Esophagus muscularis mucosa (tissue), 4 donors: ENCODE measurements at regions not wholly inside any gene's neighbourhood (a gene's known extent, or its start where the extent isn't known, plus 50 kb on each side); places are given as distances from the start of the nearest gene placed in this dataset.

Experiments used
- DNase-seq: peaks from one replicate; pipeline ENCODE4 v3.0.0-alpha.2; 2017; ENCODE audit errors: extremely low spot score
- H3K27ac ChIP-seq, 4 donors: fragments of 200-600 bp; sonication (generic); replicated peaks in 1 of 4; 1 replicate in 3 of 4; 2 replicates in 1 of 4; pipeline ENCODE4 v1.5.1; 2016 to 2019; ENCODE audit warnings: mild to moderate bottlenecking in 1 of 4
- H3K27me3 ChIP-seq, 4 donors: fragments of 200-600 bp; sonication (generic); one replicate each; pipeline versions ENCODE4 v1.5.1 to v1.6.0; 2016 to 2019
- H3K36me3 ChIP-seq, 4 donors: fragments of 200-600 bp; sonication (generic); one replicate each; pipeline ENCODE4 v1.5.1; 2016 to 2019
- H3K4me1 ChIP-seq, 4 donors: fragments of 200-600 bp; sonication (generic); one replicate each; pipeline ENCODE4 v1.5.1; 2016 to 2019
- H3K4me3 ChIP-seq, 4 donors: fragments of 200-600 bp; sonication (generic); 1 replicate in 2 of 4; 2 replicates in 2 of 4; pipeline ENCODE4 v1.5.1; 2016 to 2019; ENCODE audit warnings: mild to moderate bottlenecking in 4 of 4, moderate library complexity in 1 of 4
- H3K9me3 ChIP-seq, 4 donors: fragments of 200-600 bp; sonication (generic); 1 replicate in 3 of 4; 2 replicates in 1 of 4; pipeline ENCODE4 v1.5.1; 2016 to 2019
- CTCF ChIP-seq, 3 experiments: fragments of 200-600 bp in 2 of 3; fragments of 450-650 bp in 1 of 3; sonication (generic) in 2 of 3; IDR thresholded peaks; one replicate each; pipeline ENCODE4 v1.5.1; 2017 to 2019; ENCODE audit warnings: antibody characterized with exemption in 3 of 3, mild to moderate bottlenecking in 2 of 3, moderate library complexity in 1 of 3
- EP300 ChIP-seq: sonication (generic); formaldehyde crosslinking; IDR thresholded peaks from one replicate; pipeline ENCODE4 v1.6.1; 2017; ENCODE audit warnings: antibody characterized with exemption
- POLR2A ChIP-seq: fragments of 450-650 bp; IDR thresholded peaks from one replicate; pipeline ENCODE4 v1.6.1; 2017; ENCODE audit warnings: antibody characterized with exemption, moderate library complexity, mild to moderate bottlenecking, low read depth
- POLR2AphosphoS5 ChIP-seq, 2 donors: sonication (generic); formaldehyde crosslinking; IDR thresholded peaks; one replicate each; pipeline ENCODE4 v1.6.1; 2017; ENCODE audit warnings: antibody characterized with exemption in 2 of 2
- WGBS: methylation state at CpG from one replicate; pipeline ENCODE4 v1.1.5; 2018; 5-methylcytosine and 5-hydroxymethylcytosine counted together
- intact Hi-C: fragments of 100-400 bp; cut with DNase I; formaldehyde crosslinking; loops from one replicate; pipeline ENCODE4 v1.15.1; 2023

- H3K4me3 ChIP-seq, result no peak overlapping the region
- intact Hi-C loops, result no loop called here
- 44% methylated on average over 1 of the region's 1 CpG for WGBS
- no peaks in the 10 kb centered on the region for H3K9me3 ChIP-seq
- no peak for DNase-seq
- H3K27me3 ChIP-seq, result no peaks in the 10 kb centered on the region
- H3K36me3 ChIP-seq, result no peaks in the 10 kb centered on the region
- no peak for TF ChIP-seq CTCF (IDR thresholded peaks at IDR 0.05)
- no peak for TF ChIP-seq EP300
- no peak for TF ChIP-seq POLR2A
- H3K27ac ChIP-seq, result no peak overlapping the region
- no peaks in the 10 kb centered on the region for H3K4me1 ChIP-seq
These were observed 90.5 kb upstream of the ANKRD50 start for GRCh38 chr4:124803026-124803425.

GRCh38 chr4:124797223-124797622 is 84.7 kb upstream of the ANKRD50 start:
- TF ChIP-seq EP300 (no peak), POLR2A (no peak), CTCF (IDR thresholded peaks at IDR 0.05) (no peak), POLR2AphosphoS5 (IDR thresholded peaks at IDR 0.05) (no peak)
- no peak overlapping the region for H3K4me3 ChIP-seq
- DNase-seq, result no peak
- 80% methylated on average over 3 of the region's 3 CpGs for WGBS
- H3K27ac ChIP-seq, result no peak overlapping the region
- H3K36me3 ChIP-seq, result no peaks in the 10 kb centered on the region
- intact Hi-C loops, result no loop called here
- no peaks in the 10 kb centered on the region for H3K27me3 ChIP-seq
- no peaks in the 10 kb centered on the region for H3K9me3 ChIP-seq
- H3K4me1 ChIP-seq, result no peaks in the 10 kb centered on the region

- Histone ChIP-seq H3K9me3 (no peaks in the 10 kb centered on the region), H3K4me3 (no peak overlapping the region), H3K4me1 (peaks cover 0 to 5% (median 0%) of the 10 kb centered on the region in 4 donors), H3K36me3 (no peaks in the 10 kb centered on the region), H3K27ac (no peak overlapping the region), H3K27me3 (no peaks in the 10 kb centered on the region)
- DNase-seq, result no peak
- TF ChIP-seq CTCF (IDR thresholded peaks at IDR 0.05) (no peak), POLR2AphosphoS5 (IDR thresholded peaks at IDR 0.05) (no peak)
- intact Hi-C loops, result no loop called here
These were observed 77.9 kb upstream of the ANKRD50 start for GRCh38 chr4:124790471-124790870.

- Histone ChIP-seq H3K27ac (no peak overlapping the region), H3K4me1 (peaks cover 0 to 5% (median 0%) of the 10 kb centered on the region in 4 donors), H3K27me3 (no peaks in the 10 kb centered on the region), H3K4me3 (no peak overlapping the region), H3K36me3 (no peaks in the 10 kb centered on the region), H3K9me3 (no peaks in the 10 kb centered on the region)
- TF ChIP-seq POLR2A, result no peak
- TF ChIP-seq POLR2AphosphoS5 (IDR thresholded peaks at IDR 0.05), result no peak
- no peak for TF ChIP-seq EP300
- no peak for TF ChIP-seq CTCF (IDR thresholded peaks at IDR 0.05)
- intact Hi-C loops, result no loop called here
- DNase-seq, result no peak
- 94% methylated on average over 2 of the region's 2 CpGs for WGBS
These were observed 74.1 kb upstream of the ANKRD50 start for GRCh38 chr4:124786634-124787033.

- Histone ChIP-seq H3K27ac (no peak overlapping the region), H3K4me1 (peaks cover 0 to 5% (median 0%) of the 10 kb centered on the region in 4 donors), H3K4me3 (no peak overlapping the region), H3K9me3 (no peaks in the 10 kb centered on the region), H3K27me3 (no peaks in the 10 kb centered on the region), H3K36me3 (no peaks in the 10 kb centered on the region)
- intact Hi-C loops, result no loop called here
- TF ChIP-seq CTCF (IDR thresholded peaks at IDR 0.05) (no peak), POLR2A (no peak), EP300 (no peak), POLR2AphosphoS5 (IDR thresholded peaks at IDR 0.05) (no peak)
- whole genome bisulfite sequencing, result 89% methylated on average over 1 of the region's 1 CpG
- DNase-seq, result no peak
These were observed 73.1 kb upstream of the ANKRD50 start for GRCh38 chr4:124785645-124786044.
